GM23248 (cell line): ENCODE measurements at regions not wholly inside any gene's neighbourhood (a gene's known extent, or its start where the extent isn't known, plus 50 kb on each side); places are given as distances from the start of the nearest gene placed in this dataset.

ENCODE experiments used
- EZH2 ChIP-seq: fragments of 200-600 bp; sonication (generic); IDR thresholded peaks from 2 replicates; pipeline ENCODE4 v1.6.1; 2018; ENCODE audit warnings: antibody characterized with exemption, mild to moderate bottlenecking; ENCODE audit not compliant: insufficient read depth, poor library complexity, severe bottlenecking
- EZH2phosphoT487 ChIP-seq: fragments of 200-600 bp; sonication (generic); IDR thresholded peaks from 2 replicates; pipeline ENCODE4 v1.6.1; 2018; ENCODE audit warnings: antibody characterized with exemption, moderate library complexity, mild to moderate bottlenecking, low read depth; ENCODE audit not compliant: insufficient read depth

DNA sequence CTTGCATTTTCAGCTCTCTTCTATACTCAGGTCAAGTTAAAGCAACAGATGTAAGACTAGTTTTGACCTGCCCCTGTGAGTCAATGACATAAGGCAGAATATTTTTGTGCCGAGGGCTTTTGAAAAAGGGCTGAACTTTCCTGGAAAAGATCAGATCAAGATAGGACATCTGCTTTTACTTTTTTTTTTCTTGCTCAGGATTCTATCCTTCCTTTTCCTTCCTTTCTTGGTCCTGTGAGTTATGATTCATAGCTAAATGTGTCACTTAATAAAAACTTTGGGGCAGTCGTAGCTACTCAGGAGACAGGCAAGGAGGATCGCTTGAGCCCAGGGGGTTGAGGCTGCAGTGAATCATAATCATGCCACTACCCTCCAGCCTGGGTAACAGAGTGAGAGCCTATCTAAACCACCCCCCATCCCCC is 84.3 kb upstream of the BRINP1 start:
- TF ChIP-seq EZH2 (no peak), EZH2phosphoT487 (no peak)
